Occipital lobe (tissue), 1 donor: ENCODE measurements at regions not wholly inside any gene's neighbourhood (a gene's known extent, or its start where the extent isn't known, plus 50 kb on each side); places are given as distances from the start of the nearest gene placed in this dataset.

ENCODE experiments used
- DNase-seq: peaks from one replicate; lab custom pipeline; 2025; lab: John Stamatoyannopoulos, UW

- DNase-seq = no peak
These were observed 68.9 kb upstream of the NUP50 start for GRCh38 chr22:45094825-45095224.

GRCh38 chr22:45096256-45096907, 67.3 kb upstream of the NUP50 start:
- DNase-seq = peak; percentile 24

GRCh38 chr22:45097061-45097460, 66.7 kb upstream of the NUP50 start:
- DNase-seq = no peak

GRCh38 chr22:45098056-45098455, 65.7 kb upstream of the NUP50 start:
- DNase-seq = no peak

- no peak for DNase-seq
These were observed 63.8 kb upstream of the NUP50 start for GRCh38 chr22:45099961-45100360.

- DNase-seq = no peak
These were observed 62.1 kb upstream of the NUP50 start for GRCh38 chr22:45101515-45102227.

GRCh38 chr22:45102896-45103420, 60.8 kb upstream of the NUP50 start:
- no peak for DNase-seq

- no peak for DNase-seq
These were observed 60.0 kb upstream of the NUP50 start for GRCh38 chr22:45103756-45104155.

- DNase-seq = no peak
These were observed 59.4 kb upstream of the NUP50 start for GRCh38 chr22:45104313-45104712.

- DNase-seq = no peak
These were observed 58.4 kb upstream of the NUP50 start for GRCh38 chr22:45105281-45105702.

- no peak for DNase-seq
These were observed 56.1 kb upstream of the NUP50 start for GRCh38 chr22:45107671-45108070.

- DNase-seq = no peak
These were observed 51.4 kb upstream of the NUP50 start for GRCh38 chr22:45112136-45112879.
